Endometrium (tissue), 2 donors: ENCODE measurements at regions not wholly inside any gene's neighbourhood (a gene's known extent, or its start where the extent isn't known, plus 50 kb on each side); places are given as distances from the start of the nearest gene placed in this dataset.

Experiments
- FAIRE-seq: peaks from 2 replicates; lab custom pipeline; 2012; peaks lifted over from hg19 to GRCh38; lab: Jason Lieb, UNC
- donor health status: control.
- donor health status: control.

DNA sequence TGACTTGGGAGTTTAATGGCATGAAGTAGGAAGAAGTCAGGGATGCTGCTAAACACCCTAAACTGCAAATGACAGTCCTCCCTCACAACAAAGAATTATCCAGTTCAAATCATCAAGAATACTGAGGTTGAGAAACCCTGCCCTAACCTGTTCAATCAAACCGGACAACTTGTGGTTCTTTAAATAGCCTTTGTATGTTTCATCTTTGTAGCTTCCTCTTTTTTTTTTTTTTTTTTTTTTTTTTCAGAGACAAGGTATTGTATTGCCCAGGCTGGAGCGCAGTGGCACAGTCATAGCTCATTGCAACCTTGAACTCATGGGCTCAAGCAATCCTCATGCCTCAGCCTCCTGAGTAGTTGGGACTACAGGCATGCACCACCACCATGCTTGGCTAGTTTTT, 52.5 kb upstream of the TTC29 start:
- FAIRE-seq, result no peak

GRCh38 chr4:147003956-147004809, 58.5 kb upstream of the TTC29 start:
- FAIRE-seq, result no peak

DNA sequence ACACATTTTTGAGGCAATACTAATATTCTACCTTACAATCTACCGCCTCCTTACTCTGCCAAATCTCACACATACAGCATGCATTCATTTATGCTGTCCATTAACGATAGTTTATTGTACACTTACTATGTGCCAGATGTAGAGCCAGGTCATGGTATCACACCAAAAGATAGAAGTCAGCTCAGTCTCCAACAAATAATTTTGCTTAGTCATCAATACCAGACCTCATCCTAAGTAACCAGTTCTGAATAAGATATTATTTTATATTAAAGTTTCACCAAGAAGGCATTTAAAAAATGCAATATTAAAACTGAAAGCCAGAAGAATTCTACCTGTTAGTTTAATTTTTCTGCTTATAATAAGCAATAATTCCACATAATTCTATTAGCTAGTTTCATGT, 60.6 kb upstream of the TTC29 start:
- FAIRE-seq, result no peak

DNA sequence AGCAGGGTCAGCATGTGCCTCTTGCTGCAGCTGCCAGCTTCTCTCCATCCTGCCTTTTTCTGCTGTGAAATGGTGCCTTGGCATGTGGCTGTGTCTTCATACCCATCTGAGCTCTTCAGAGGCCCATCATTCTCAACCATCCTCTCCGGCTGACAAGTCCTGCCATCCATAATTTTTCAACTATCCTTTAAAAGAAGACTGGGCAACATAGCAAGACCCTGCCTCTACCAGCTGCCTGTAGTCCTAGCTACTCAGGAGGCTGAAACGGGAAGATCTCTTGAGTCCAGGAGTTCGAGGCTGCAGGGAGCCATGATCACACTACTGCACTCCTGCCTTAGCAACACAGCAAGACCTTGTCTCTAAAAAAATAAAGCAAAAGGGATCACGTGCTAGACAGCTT, 64.2 kb upstream of the TTC29 start:
- FAIRE-seq, result no peak

DNA sequence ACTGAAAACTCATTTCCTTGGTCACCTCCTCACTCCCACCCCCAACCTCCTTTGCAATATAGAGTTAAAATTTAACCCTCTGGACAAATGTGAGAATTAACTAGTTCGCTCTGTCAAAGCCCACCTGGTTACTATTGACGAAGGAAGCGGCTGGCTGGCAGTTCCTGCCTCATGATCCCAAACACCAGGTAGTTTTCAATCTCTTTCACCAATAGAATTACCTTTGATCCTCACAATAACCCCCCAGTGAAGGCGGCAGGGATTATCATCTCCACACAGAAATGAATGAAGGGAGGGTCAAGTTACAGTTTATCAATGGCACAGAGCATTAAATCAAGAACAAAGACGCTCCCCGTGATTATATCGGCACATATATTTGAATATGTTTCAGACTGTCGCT, 65.7 kb upstream of the TTC29 start:
- FAIRE-seq, result no peak

GRCh38 chr4:147012059-147012707, 66.5 kb upstream of the TTC29 start:
- no peak for FAIRE-seq

DNA sequence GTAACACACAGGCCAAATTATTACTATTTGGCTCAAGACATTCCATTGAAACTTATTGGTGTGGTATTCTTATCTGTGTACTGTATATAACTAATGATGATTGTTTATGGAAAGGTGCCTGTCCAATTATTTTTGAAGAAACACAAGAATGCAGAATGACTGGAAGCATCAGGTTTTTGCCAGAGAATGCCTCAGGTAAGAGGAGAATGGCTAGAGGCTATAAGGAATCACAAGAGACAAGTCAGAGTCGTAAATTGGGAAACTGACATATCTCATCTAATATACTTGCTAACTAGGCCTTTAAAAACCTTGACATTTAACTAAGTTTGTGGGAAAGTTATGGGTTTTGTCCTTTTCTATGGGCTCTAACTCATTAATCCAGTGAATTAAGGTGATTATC, 69.3 kb upstream of the TTC29 start:
- FAIRE-seq, result no peak

- FAIRE-seq, result no peak
Measured at GRCh38 chr4:147015491-147015890, 69.8 kb upstream of the TTC29 start.

DNA sequence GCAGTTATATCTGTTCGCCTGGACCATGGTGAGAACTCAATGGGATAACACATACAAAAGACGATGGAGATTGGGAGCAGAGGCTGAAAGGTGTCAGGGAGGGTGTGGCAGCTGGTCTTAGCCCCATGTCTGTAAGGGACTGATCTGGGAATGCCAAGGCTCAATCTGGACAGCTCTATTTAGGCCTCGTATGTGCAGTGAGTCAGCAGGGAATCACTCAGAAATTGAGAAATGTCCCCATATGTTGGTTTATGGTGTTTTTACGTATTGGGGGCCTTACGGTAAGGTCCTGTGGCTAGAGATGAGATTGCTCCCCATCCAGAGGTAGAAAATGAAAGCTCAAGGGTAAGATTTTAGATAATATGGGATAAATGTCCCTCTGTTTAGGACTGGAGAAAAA, 71.4 kb upstream of the TTC29 start:
- no peak for FAIRE-seq

DNA sequence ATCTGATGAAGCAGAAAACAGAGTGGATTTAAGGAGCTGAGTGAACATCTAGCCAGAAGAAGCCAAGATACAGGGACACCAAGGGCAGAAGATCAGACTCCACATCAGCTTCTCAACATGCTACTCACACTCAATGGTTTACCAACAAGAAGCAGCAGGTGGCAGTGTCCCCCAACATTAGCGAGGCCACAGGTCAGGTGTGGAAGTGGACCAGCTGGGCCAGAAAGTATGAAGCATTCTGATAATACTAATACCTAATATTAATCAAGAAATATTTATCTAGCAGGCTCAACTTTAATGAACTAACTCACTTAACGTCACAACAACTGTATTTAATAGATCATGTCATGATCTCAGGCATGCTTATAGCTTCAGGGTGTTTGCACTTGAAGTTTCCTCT, 73.4 kb upstream of the TTC29 start:
- FAIRE-seq, result no peak

- no peak for FAIRE-seq
Measured at GRCh38 chr4:147020456-147020855, 74.8 kb upstream of the TTC29 start.

DNA sequence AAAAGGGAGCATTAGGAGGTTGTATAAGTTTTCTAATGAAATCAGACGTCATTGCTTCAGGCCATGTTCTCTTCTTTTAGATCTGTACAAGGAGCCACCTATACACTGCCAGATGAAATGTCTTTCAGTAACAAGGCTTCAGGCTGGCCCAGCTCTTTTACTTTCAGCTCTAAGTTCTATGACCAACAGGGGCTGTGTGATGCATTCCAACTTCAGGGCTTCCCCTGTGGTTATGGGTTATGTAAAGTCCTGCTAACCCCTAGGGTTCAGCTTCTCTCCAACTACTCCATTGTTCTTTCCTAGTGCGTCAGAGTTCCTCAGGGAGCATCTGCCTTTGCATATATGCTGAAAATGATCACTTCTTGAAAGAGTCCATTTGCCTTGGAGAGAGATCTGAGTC, 79.4 kb upstream of the TTC29 start:
- FAIRE-seq, result no peak

GRCh38 chr4:147029296-147029695, 83.6 kb upstream of the TTC29 start:
- no peak for FAIRE-seq

DNA sequence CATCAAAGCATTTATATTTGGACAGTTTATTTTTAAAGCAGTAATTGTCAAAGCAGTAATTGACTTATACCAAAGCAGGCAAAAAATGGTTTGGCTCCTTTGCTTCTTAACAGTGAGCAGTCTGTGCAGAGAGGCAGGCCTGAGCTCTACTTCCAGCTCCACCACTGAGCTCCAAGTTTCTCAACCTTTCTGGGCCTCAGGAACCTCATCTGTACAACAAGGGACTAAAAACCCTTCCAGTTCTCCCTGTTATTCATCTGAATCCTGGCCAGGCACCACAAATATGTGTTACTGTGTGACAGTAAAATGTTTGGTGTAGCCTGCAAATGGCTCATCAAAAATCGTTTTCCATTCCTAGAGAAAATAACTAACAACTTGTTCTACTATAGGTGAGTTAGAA, 88.7 kb upstream of the TTC29 start:
- no peak for FAIRE-seq

GRCh38 chr4:147037069-147037468, 91.4 kb upstream of the TTC29 start:
- no peak for FAIRE-seq

GRCh38 chr4:147039976-147040575, 94.4 kb upstream of the TTC29 start:
- no peak for FAIRE-seq

DNA sequence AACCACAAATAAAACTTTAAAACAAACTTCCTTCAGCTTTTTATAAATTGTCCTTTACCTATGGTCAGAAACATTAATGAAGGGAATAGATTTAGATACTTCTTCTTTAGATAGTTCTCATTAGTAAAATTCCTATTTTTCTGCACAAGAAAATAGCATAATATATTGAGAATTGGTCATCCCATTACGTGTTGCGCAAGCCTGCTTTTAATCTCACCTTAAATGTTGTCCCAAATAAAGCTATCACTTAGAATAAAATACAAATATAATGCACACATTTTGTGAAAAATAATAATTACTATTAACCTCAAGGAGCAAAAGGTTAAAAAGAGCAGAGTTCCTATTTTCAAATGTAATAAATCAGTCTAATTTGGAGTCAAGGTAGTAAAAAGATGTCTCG, 95.2 kb upstream of the TTC29 start:
- FAIRE-seq, result no peak

DNA sequence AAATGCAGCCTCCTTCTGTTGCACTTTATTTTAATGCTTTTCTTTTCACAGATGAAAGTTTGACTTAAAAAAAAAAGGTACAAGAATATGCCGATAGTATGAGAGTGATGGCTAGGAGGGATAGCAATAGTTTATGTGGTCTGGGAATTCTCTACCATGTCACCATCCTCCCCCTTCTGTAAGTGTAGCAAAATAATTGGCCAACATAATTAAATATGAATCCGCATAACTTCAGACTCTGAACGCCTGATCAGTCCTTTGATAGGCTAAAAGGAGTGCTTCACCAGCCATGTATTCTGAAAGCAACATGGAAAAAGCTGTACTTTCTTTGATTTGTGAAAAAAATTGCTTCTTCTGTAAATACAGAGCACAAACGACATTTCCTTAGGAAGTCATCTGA, 95.7 kb upstream of the TTC29 start:
- no peak for FAIRE-seq

DNA sequence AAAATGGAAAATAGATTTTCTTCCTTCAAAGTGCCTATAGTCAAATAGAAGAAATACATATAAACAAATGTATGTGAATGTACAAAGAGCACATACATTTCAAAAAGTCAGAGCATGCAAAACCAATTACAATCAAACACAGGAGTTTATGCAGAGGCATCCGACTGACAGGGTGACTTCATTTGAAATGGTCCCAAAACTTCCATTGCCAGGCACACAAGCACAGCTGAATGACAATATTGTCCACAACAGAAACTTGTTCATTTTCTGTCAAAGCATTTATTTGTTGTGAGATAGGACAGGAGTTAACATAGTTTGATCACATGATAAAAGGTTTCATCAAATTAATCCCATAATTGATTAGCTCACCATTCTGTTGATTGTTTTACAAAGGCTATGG, 96.4 kb upstream of the TTC29 start:
- no peak for FAIRE-seq

DNA sequence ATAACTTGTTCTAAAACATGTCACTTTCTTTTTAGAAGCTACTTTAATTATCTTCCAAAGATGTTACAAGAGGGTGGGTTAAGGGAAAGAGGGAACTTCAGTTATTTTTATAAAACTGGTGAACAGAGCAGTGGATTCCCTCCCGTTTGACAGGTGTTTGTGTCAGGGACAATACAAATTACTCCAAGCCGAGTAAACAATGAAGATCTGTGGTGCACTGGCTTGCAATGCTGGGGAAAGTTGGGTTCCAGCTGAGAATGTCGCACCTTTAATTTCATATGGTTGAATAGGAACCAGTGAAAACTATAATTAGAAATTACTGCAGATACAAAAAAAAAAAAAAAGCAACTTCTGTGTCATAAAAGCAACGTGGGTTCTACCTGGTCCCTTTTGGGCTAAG, 98.6 kb upstream of the TTC29 start:
- FAIRE-seq, result no peak

DNA sequence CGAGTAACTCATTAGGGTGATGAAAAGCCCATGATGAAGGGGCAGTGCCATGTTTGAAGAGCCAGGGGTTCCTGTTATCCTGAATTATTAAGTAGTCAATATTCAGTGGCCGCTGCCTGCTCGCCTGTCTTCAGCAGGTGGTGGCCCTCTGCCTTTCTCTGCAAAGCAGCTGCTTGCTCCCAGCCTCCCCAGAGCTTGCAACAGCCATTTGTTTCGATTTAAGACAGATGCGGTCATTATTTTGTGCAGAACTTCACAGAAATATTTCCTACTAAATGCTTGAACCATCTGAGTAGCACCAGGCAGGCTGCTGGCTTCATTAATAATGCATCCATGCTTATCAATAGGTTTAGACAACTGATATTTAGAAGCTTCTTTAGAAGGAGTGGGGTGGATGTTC, 104.3 kb upstream of the TTC29 start:
- no peak for FAIRE-seq

DNA sequence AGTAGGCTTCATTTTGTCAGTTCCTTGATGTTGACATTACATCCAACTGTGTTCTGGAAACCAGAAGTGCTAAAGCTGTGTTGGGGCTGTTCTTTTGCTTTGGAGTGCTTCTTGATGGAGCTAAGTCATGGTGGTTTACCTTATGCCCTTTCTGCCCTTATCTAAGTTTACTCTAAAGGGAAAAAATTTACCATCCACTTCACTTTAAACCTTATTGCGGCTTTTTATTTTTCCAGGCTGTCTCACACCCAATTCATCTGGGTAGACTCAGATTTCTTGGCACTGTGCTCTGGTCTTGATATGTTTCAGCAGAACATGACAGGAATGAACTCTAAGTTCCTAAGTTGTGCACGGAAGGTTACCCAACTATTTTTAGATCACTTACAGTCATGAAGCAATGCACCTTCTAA, 104.7 kb upstream of the TTC29 start:
- FAIRE-seq, result no peak

DNA sequence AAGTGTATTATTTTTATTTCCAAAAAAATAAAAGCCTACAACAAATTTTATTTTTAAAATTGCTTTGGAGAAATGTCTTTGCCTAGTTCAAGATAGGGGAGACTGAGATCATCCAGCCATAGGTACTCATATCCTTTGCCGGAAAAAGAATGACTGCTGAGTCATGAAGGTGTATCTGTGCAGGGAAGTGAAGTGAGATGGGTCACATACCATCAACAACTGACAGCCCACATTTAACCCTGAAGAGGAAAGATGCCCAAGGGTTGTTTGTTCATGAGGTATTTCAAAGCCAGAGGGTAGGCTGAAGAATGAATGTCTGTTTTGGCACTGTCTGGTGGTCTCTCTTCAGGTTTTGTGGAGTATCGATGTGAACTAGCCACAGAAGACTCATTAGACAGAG, 106.7 kb upstream of the TTC29 start:
- no peak for FAIRE-seq
